RWPE2 (cell line): ENCODE measurements at regions not wholly inside any gene's neighbourhood (a gene's known extent, or its start where the extent isn't known, plus 50 kb on each side); places are given as distances from the start of the nearest gene placed in this dataset.

Experiments
- ATAC-seq: fragments of 200-7000 bp; cut with Tn5 transposase; 3 replicates; pipeline ENCODE4 v1.9.1; 2021; ENCODE audit warnings: low read depth
- DNase-seq: peaks from one replicate; pipeline ENCODE4 v3.0.0-alpha.2; 2020; ENCODE audit warnings: low spot score
- H3K27ac ChIP-seq: fragments of 450-650 bp; 2 replicates; pipeline ENCODE4 v1.5.1; 2017; ENCODE audit warnings: mild to moderate bottlenecking; ENCODE audit not compliant: poor library complexity, severe bottlenecking
- H3K27me3 ChIP-seq: fragments of 250-450 bp; sonication (Bioruptor Pico); 2 replicates; pipeline ENCODE4 v1.5.1; 2021; ENCODE audit warnings: mild to moderate bottlenecking, moderate library complexity; ENCODE audit not compliant: insufficient read depth, poor library complexity, severe bottlenecking
- H3K36me3 ChIP-seq: fragments of 250-450 bp; sonication (Bioruptor Pico); 2 replicates; pipeline ENCODE4 v1.5.1; 2020; ENCODE audit warnings: low read depth, mild to moderate bottlenecking, moderate library complexity
- H3K4me1 ChIP-seq: fragments of 250-450 bp; sonication (Bioruptor Pico); 2 replicates; pipeline ENCODE4 v1.5.1; 2021; ENCODE audit warnings: mild to moderate bottlenecking, moderate library complexity; ENCODE audit not compliant: insufficient read depth, poor library complexity, severe bottlenecking
- H3K4me3 ChIP-seq: fragments of 250-450 bp; sonication (Bioruptor Pico); 2 replicates; pipeline ENCODE4 v1.5.1; 2021; ENCODE audit warnings: mild to moderate bottlenecking, moderate library complexity; ENCODE audit not compliant: severe bottlenecking
- H3K9me3 ChIP-seq: fragments of 250-450 bp; sonication (Bioruptor Pico); 2 replicates; pipeline ENCODE4 v1.5.1; 2021; ENCODE audit warnings: mild to moderate bottlenecking, moderate library complexity; ENCODE audit not compliant: severe bottlenecking
- CTCF ChIP-seq: fragments of 450-650 bp; IDR thresholded peaks from one replicate; pipeline ENCODE4 v1.5.1; 2017; ENCODE audit warnings: mild to moderate bottlenecking, moderate library complexity; ENCODE audit not compliant: poor library complexity, severe bottlenecking

- H3K4me1 ChIP-seq, result no peaks in the 10 kb centered on the region
- DNase-seq, result no peak
- no peaks in the 10 kb centered on the region for H3K27me3 ChIP-seq
- no peaks in the 10 kb centered on the region for H3K36me3 ChIP-seq
- TF ChIP-seq CTCF, result no peak
- no peak overlapping the region for H3K27ac ChIP-seq
- H3K9me3 ChIP-seq, result no peaks in the 10 kb centered on the region
- ATAC-seq, result no peak
- H3K4me3 ChIP-seq, result no peak overlapping the region
Observed at GRCh38 chr5:103409013-103409670, 150.6 kb downstream of the MACIR start.

- no peaks in the 10 kb centered on the region for H3K36me3 ChIP-seq
- TF ChIP-seq CTCF, result no peak
- no peaks in the 10 kb centered on the region for H3K9me3 ChIP-seq
- no peaks in the 10 kb centered on the region for H3K27me3 ChIP-seq
- no peak overlapping the region for H3K4me3 ChIP-seq
- ATAC-seq, result no peak
- DNase-seq, result no peak
- no peak overlapping the region for H3K27ac ChIP-seq
- no peaks in the 10 kb centered on the region for H3K4me1 ChIP-seq
Observed at GRCh38 chr5:103408408-103408807, 149.8 kb downstream of the MACIR start.

- Histone ChIP-seq H3K4me3 (no peak overlapping the region), H3K27me3 (no peaks in the 10 kb centered on the region), H3K36me3 (no peaks in the 10 kb centered on the region), H3K9me3 (no peaks in the 10 kb centered on the region), H3K27ac (no peak overlapping the region), H3K4me1 (no peaks in the 10 kb centered on the region)
- no peak for ATAC-seq
- TF ChIP-seq CTCF, result no peak
- DNase-seq, result no peak
Observed at GRCh38 chr5:103407402-103407801, 148.8 kb downstream of the MACIR start.

GRCh38 chr5:103404483-103404882 is 145.9 kb downstream of the MACIR start:
- Histone ChIP-seq H3K4me1 (no peaks in the 10 kb centered on the region), H3K4me3 (no peak overlapping the region), H3K27me3 (no peaks in the 10 kb centered on the region), H3K27ac (no peak overlapping the region), H3K9me3 (no peaks in the 10 kb centered on the region), H3K36me3 (no peaks in the 10 kb centered on the region)
- DNase-seq, result no peak
- ATAC-seq, result no peak
- no peak for TF ChIP-seq CTCF

GRCh38 chr5:103402851-103403250 is 144.3 kb downstream of the MACIR start:
- Histone ChIP-seq H3K27ac (no peak overlapping the region), H3K4me1 (no peaks in the 10 kb centered on the region), H3K36me3 (no peaks in the 10 kb centered on the region), H3K9me3 (no peaks in the 10 kb centered on the region), H3K4me3 (no peak overlapping the region), H3K27me3 (no peaks in the 10 kb centered on the region)
- no peak for TF ChIP-seq CTCF
- ATAC-seq (no peak), DNase-seq (no peak)
